ENCODE measurements at regions not wholly inside any gene's neighbourhood (a gene's known extent, or its start where the extent isn't known, plus 50 kb on each side); places are given as distances from the start of the nearest gene placed in this dataset.

DNA sequence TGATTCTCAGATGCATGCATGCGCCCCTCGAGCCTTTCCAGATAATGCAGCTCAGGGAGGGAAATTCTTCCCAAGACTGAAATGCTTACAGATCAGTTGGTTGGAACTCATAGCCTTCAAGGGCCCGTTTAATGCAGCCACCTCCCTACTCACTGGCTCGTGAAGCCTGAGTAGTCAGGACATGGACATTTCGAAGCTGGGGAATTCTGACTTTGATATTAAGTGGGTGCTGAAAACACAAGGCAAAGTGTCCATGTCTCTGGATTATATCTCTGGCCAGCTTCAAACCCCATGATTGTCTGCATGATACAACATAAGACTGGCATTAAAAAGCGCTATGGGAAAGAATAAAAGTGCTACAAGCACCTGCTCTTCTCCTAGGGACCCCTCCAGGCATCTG is 207.5 kb downstream of the HERPUD2 start:
- H3K9me3 Mint-ChIP-seq (ENCODE audit: unreplicated experiment), result no peaks in the 10 kb centered on the region
- H3K27me3 Mint-ChIP-seq (ENCODE audit: insufficient read depth, unreplicated experiment), result peaks cover 24% of the 10 kb centered on the region
- BruUV-seq (replicated peaks), result no TSS peak

DNA sequence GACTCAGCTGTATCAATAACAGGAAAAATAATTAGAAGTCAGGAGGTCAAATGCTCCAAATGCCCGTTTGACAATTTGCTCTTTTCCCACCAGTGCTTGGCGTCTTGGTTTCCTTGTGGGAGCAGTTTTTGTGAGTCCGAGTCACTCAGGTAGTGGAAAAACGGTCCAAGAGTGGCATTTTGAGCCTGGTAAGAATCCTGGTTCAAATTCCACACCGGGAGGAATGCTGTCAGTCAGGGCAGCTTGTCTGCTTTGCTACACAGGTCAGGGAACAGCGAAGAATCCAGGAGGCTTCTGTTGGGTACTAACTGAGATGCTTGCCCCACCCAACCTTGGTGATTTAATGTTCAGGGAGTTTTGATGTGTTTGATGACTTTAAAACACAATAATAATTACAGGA is 209.5 kb downstream of the HERPUD2 start:
- Mint-ChIP-seq H3K9me3 (ENCODE audit: unreplicated experiment) (no peaks in the 10 kb centered on the region), H3K36me3 (ENCODE audit: insufficient read depth, unreplicated experiment) (no peaks in the 10 kb centered on the region), H3K4me3 (ENCODE audit: unreplicated experiment) (no peak overlapping the region), H3K27me3 (ENCODE audit: insufficient read depth, unreplicated experiment) (peaks cover 26% of the 10 kb centered on the region), H3K4me1 (ENCODE audit: low read depth, unreplicated experiment) (no peaks in the 10 kb centered on the region), H3K27ac (ENCODE audit: unreplicated experiment) (no peak overlapping the region)
- H3K36me3 ChIP-seq (ENCODE audit: control insufficient read depth, insufficient read depth, low read length), result no peaks in the 10 kb centered on the region
- BruUV-seq (replicated peaks), result no TSS peak
- H3K4me3 ChIP-seq (ENCODE audit: low read depth, low read length), result no peak overlapping the region
- intact Hi-C loops (cut with micrococcal nuclease; ENCODE audit: unreplicated experiment), result no loop called here
- DNase-seq, result no peak
- H3K4me1 ChIP-seq, result no peaks in the 10 kb centered on the region
- no peaks in the 10 kb centered on the region for H3K27me3 ChIP-seq (replicated peaks; ENCODE audit: control insufficient read depth, insufficient read depth, low read length)
- CTCF ChIA-PET, result no interaction called here
- TF ChIP-seq, protein P1, sequence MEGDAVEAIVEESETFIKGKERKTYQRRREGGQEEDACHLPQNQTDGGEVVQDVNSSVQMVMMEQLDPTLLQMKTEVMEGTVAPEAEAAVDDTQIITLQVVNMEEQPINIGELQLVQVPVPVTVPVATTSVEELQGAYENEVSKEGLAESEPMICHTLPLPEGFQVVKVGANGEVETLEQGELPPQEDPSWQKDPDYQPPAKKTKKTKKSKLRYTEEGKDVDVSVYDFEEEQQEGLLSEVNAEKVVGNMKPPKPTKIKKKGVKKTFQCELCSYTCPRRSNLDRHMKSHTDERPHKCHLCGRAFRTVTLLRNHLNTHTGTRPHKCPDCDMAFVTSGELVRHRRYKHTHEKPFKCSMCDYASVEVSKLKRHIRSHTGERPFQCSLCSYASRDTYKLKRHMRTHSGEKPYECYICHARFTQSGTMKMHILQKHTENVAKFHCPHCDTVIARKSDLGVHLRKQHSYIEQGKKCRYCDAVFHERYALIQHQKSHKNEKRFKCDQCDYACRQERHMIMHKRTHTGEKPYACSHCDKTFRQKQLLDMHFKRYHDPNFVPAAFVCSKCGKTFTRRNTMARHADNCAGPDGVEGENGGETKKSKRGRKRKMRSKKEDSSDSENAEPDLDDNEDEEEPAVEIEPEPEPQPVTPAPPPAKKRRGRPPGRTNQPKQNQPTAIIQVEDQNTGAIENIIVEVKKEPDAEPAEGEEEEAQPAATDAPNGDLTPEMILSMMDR (IDR thresholded peaks at IDR 0.05; ENCODE audit: insufficient read depth in 1 of 2, low read depth in 1 of 2, low read length in 1 of 2, severe bottlenecking in 1 of 2, unreplicated experiment in 1 of 2), result no peak
- POLR2A ChIA-PET, result no interaction called here
- H3K9me3 ChIP-seq, result no peaks in the 10 kb centered on the region

More for the DNA sequence above, 207.5 kb downstream of the HERPUD2 start:
- Mint-ChIP-seq H3K4me1 (ENCODE audit: low read depth, unreplicated experiment) (no peaks in the 10 kb centered on the region), H3K27ac (ENCODE audit: unreplicated experiment) (no peak overlapping the region), H3K4me3 (ENCODE audit: unreplicated experiment) (no peak overlapping the region), H3K36me3 (ENCODE audit: insufficient read depth, unreplicated experiment) (no peaks in the 10 kb centered on the region)
- H3K4me3 ChIP-seq (ENCODE audit: low read depth, low read length), result no peak overlapping the region
- intact Hi-C loops (cut with micrococcal nuclease; ENCODE audit: unreplicated experiment), result no loop called here
- no peaks in the 10 kb centered on the region for H3K36me3 ChIP-seq (ENCODE audit: control insufficient read depth, insufficient read depth, low read length)
- no peaks in the 10 kb centered on the region for H3K9me3 ChIP-seq
- no peaks in the 10 kb centered on the region for H3K4me1 ChIP-seq
- CTCF ChIA-PET, result interaction anchor here (0.6 kb wide), 1 partner anchor 21 kb away, joined by 4 read pairs; no protein-coding TSS in a partner anchor
- no peak for DNase-seq
- POLR2A ChIA-PET, result no interaction called here
- no peaks in the 10 kb centered on the region for H3K27me3 ChIP-seq (replicated peaks; ENCODE audit: control insufficient read depth, insufficient read depth, low read length)
- TF ChIP-seq, protein P1 (IDR thresholded peaks at IDR 0.05; ENCODE audit: insufficient read depth in 1 of 2, low read depth in 1 of 2, low read length in 1 of 2, severe bottlenecking in 1 of 2, unreplicated experiment in 1 of 2), result no peak

DNA sequence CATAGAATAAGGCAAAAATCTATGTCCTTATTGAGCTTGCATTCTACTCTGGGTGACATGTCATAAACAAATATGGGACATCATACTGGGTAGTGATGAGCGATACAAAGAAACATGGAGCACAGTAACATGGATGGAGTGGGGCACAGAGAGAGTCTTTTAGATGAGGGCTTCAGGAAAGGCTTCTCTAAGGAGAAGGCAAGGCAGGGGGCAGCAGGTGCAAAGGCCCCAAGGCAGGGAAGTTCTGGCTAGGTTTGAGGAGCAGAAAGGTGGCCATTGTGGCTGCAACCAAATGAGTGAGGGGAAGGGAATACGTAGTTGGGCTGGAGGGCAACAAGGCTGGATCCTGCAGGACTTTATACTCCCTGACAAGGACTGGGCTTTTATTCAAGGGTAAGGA is 211.4 kb downstream of the HERPUD2 start:
- Histone ChIP-seq H3K4me1 (no peaks in the 10 kb centered on the region), H3K27me3 (replicated peaks; ENCODE audit: control insufficient read depth, insufficient read depth, low read length) (no peaks in the 10 kb centered on the region), H3K9me3 (no peaks in the 10 kb centered on the region), H3K4me3 (ENCODE audit: low read depth, low read length) (no peak overlapping the region), H3K36me3 (ENCODE audit: control insufficient read depth, insufficient read depth, low read length) (no peaks in the 10 kb centered on the region)
- no peaks in the 10 kb centered on the region for H3K36me3 Mint-ChIP-seq (ENCODE audit: insufficient read depth, unreplicated experiment)
- intact Hi-C loops (cut with micrococcal nuclease; ENCODE audit: unreplicated experiment), result no loop called here
- H3K4me1 Mint-ChIP-seq (ENCODE audit: low read depth, unreplicated experiment), result no peaks in the 10 kb centered on the region
- DNase-seq, result no peak
- H3K4me3 Mint-ChIP-seq (ENCODE audit: unreplicated experiment), result no peak overlapping the region
- no TSS peak for BruUV-seq (replicated peaks)
- H3K27ac Mint-ChIP-seq (ENCODE audit: unreplicated experiment), result no peak overlapping the region
- TF ChIP-seq, protein P1 (IDR thresholded peaks at IDR 0.05; ENCODE audit: insufficient read depth in 1 of 2, low read depth in 1 of 2, low read length in 1 of 2, severe bottlenecking in 1 of 2, unreplicated experiment in 1 of 2), result no peak
- ChIA-PET CTCF (no interaction called here), POLR2A (no interaction called here)
- H3K27me3 Mint-ChIP-seq (ENCODE audit: insufficient read depth, unreplicated experiment), result peaks cover 31% of the 10 kb centered on the region
- no peaks in the 10 kb centered on the region for H3K9me3 Mint-ChIP-seq (ENCODE audit: unreplicated experiment)
